Activated CD8-positive, alpha-beta T cell treated with anti-CD3 and anti-CD28 coated beads for 36 hours (primary cell): ENCODE measurements at regions not wholly inside any gene's neighbourhood (a gene's known extent, or its start where the extent isn't known, plus 50 kb on each side); places are given as distances from the start of the nearest gene placed in this dataset.

Experiments
- ATAC-seq: fragments of 200-7000 bp; cut with Tn5 transposase; one replicate; pipeline ENCODE4 v1.10.0; 2021; ENCODE audit warnings: mild to moderate bottlenecking, moderate library complexity
- CTCF ChIA-PET: fragments of 350-600 bp; sonication (Branson Sonifier 250); formaldehyde crosslinking; loops from one replicate; lab custom pipeline; 2021; ENCODE audit warnings: antibody characterized with exemption; lab: Charles Lee
- POLR2A ChIA-PET: fragments of 350-600 bp; sonication (Branson Sonifier 250); formaldehyde crosslinking; loops from one replicate; lab custom pipeline; 2021; ENCODE audit warnings: antibody characterized with exemption; lab: Charles Lee
- DNase-seq: peaks from one replicate; pipeline ENCODE4 v3.0.0-alpha.2; 2020
- H3K27ac Mint-ChIP-seq: one replicate; pipeline ENCODE4 v1.8.0; 2021; ENCODE audit warnings: mild to moderate bottlenecking, mixed read lengths
- H3K27me3 Mint-ChIP-seq: one replicate; pipeline ENCODE4 v1.8.0; 2021; ENCODE audit warnings: mixed read lengths
- H3K36me3 Mint-ChIP-seq: one replicate; pipeline ENCODE4 v1.8.0; 2021; ENCODE audit warnings: low read depth, mixed read lengths
- H3K4me1 Mint-ChIP-seq: one replicate; pipeline ENCODE4 v1.8.0; 2021; ENCODE audit warnings: low read depth, mixed read lengths
- H3K4me3 Mint-ChIP-seq: one replicate; pipeline ENCODE4 v1.8.0; 2021; ENCODE audit warnings: mild to moderate bottlenecking, moderate library complexity, mixed read lengths
- H3K9me3 Mint-ChIP-seq: one replicate; pipeline ENCODE4 v1.8.0; 2021; ENCODE audit warnings: mixed read lengths
- intact Hi-C: fragments of 100-400 bp; cut with micrococcal nuclease; formaldehyde crosslinking; loops from one replicate; pipeline ENCODE4 v1.10.0; 2022
- TF ChIP-seq, protein P1 (sequence below): fragments of 200-600 bp; IDR thresholded peaks from one replicate; pipeline ENCODE4 v1.8.0; 2022; ENCODE audit warnings: antibody characterized with exemption, mild to moderate bottlenecking

DNA sequence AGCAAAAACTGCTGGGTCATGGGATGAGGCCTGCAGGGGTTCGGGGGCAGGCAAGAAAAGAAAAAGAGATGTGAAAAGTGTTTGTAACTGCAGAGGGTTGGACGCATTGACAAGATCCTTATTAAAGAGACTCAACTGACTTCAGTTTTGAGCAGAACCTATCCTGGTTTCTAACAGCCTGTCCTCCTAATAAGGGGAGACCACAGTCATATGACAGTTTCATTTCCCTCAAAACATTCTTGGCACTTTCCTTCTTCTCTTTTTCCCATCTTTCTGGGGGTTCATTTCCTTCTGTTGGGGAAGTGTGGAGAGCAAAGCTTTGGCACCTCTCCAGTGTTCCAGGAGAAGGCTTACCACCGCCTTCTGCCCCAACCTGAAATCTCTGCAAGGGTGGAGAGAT, 118.5 kb downstream of the MAF start:
- ChIA-PET POLR2A (no interaction called here), CTCF (no interaction called here)
- H3K36me3 Mint-ChIP-seq: no peaks in the 10 kb centered on the region
- H3K4me3 Mint-ChIP-seq: no peak overlapping the region
- TF ChIP-seq, protein P1, sequence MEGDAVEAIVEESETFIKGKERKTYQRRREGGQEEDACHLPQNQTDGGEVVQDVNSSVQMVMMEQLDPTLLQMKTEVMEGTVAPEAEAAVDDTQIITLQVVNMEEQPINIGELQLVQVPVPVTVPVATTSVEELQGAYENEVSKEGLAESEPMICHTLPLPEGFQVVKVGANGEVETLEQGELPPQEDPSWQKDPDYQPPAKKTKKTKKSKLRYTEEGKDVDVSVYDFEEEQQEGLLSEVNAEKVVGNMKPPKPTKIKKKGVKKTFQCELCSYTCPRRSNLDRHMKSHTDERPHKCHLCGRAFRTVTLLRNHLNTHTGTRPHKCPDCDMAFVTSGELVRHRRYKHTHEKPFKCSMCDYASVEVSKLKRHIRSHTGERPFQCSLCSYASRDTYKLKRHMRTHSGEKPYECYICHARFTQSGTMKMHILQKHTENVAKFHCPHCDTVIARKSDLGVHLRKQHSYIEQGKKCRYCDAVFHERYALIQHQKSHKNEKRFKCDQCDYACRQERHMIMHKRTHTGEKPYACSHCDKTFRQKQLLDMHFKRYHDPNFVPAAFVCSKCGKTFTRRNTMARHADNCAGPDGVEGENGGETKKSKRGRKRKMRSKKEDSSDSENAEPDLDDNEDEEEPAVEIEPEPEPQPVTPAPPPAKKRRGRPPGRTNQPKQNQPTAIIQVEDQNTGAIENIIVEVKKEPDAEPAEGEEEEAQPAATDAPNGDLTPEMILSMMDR: no peak
- H3K4me1 Mint-ChIP-seq: no peaks in the 10 kb centered on the region
- H3K27me3 Mint-ChIP-seq: peaks cover 11% of the 10 kb centered on the region
- no peaks in the 10 kb centered on the region for H3K9me3 Mint-ChIP-seq
- no peak overlapping the region for H3K27ac Mint-ChIP-seq
- intact Hi-C loops: no loop called here
- DNase-seq (no peak), ATAC-seq (no peak)

DNA sequence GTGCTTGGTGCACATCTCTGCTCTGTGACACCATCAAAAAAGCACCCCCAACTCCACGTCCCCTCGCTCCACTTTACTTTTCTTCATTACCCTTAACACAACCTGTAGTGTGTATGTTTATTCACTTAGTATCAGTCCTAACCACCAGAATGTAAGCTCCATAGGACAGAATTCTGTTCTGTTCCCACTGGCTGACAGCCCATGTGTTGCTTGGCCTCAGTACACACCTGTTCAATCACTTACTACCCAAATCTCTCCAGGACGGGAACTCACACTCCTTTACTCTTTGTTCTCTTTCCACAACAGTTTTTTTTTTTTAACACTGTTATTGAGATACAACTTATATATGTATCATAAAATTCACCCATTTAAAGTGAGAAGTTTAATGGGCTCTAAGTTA, 119.6 kb downstream of the MAF start:
- peaks cover 11% of the 10 kb centered on the region for H3K27me3 Mint-ChIP-seq
- H3K4me3 Mint-ChIP-seq: no peak overlapping the region
- ATAC-seq (no peak), DNase-seq (no peak)
- TF ChIP-seq, protein P1: no peak
- no peak overlapping the region for H3K27ac Mint-ChIP-seq
- CTCF ChIA-PET: no interaction called here
- no peaks in the 10 kb centered on the region for H3K4me1 Mint-ChIP-seq
- POLR2A ChIA-PET: no interaction called here
- intact Hi-C loops: no loop called here
- no peaks in the 10 kb centered on the region for H3K36me3 Mint-ChIP-seq
- no peaks in the 10 kb centered on the region for H3K9me3 Mint-ChIP-seq

DNA sequence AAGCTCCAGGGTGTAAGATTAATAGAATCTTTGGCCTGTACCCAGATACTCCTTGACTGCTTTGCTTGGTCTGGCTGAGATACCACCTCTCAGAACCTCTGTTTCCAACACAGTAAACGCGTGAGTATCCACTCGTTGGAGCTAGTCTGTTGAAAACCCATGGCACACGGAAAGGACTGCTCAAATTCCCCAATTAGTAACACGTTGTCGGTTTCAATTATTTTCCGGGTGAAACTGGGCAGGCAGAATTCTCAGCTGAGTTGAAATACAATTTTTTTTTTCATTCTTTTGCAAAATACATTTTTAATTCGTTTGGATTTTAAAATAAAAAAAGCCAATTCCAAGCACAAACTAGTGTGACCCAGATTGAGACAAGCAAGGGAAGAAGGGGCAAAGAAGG, 120.5 kb downstream of the MAF start:
- no peaks in the 10 kb centered on the region for H3K36me3 Mint-ChIP-seq
- ChIA-PET CTCF (no interaction called here), POLR2A (no interaction called here)
- H3K9me3 Mint-ChIP-seq: no peaks in the 10 kb centered on the region
- TF ChIP-seq, protein P1: no peak
- ATAC-seq (no peak), DNase-seq (no peak)
- H3K4me3 Mint-ChIP-seq: no peak overlapping the region
- H3K27me3 Mint-ChIP-seq: peaks cover 11% of the 10 kb centered on the region
- intact Hi-C loops: no loop called here
- H3K27ac Mint-ChIP-seq: no peak overlapping the region
- no peaks in the 10 kb centered on the region for H3K4me1 Mint-ChIP-seq

DNA sequence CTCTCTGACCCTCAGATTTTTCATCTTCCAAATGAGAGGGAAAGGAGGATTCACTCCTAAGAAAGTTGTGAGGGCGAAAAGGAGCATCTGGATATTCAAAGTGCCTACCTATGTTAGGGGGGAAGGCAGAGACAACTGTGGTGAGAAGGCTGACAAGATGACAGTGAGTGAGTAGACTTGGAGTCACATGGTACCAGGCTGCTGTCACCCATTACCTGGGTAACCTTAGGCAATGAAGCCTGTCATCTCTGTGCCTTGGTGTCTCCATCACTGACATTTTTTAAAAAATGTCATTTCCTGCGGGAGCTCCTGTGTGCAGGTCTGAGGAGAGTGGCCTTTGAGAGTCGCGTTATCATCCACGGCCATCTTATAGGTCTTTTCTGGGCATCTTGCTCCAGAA, 124.0 kb downstream of the MAF start:
- DNase-seq: no peak
- Mint-ChIP-seq H3K27me3 (peaks cover 6% of the 10 kb centered on the region), H3K4me1 (no peaks in the 10 kb centered on the region), H3K9me3 (no peaks in the 10 kb centered on the region), H3K27ac (no peak overlapping the region), H3K4me3 (no peak overlapping the region), H3K36me3 (no peaks in the 10 kb centered on the region)
- CTCF ChIA-PET: no interaction called here
- POLR2A ChIA-PET: interaction anchor here (0.5 kb wide), 1 partner anchor 777 kb away, joined by 3 read pairs; no protein-coding TSS in a partner anchor
- ATAC-seq: no peak
- TF ChIP-seq, protein P1: no peak
- intact Hi-C loops: no loop called here

DNA sequence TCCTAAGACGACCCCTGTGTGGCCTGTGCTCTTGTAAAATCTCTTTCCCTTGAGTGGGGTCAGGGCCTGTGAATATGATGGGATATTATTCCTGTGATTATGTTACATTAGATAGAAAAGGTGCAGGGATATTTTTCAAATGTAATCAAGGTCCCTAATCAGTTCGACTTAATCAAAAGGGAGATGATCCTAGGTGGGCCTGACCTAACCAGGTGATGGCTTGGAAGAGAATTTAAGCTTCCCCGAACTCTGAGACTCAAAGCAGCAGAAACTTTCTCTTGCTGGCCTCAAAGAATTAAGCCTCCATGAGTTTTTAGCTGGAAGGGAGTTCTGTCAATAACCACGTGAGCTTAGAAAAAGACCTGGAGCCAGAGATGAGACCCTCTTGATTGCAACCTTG, 124.7 kb downstream of the MAF start:
- Mint-ChIP-seq H3K27ac (no peak overlapping the region), H3K4me1 (no peaks in the 10 kb centered on the region), H3K27me3 (peaks cover 5% of the 10 kb centered on the region), H3K36me3 (no peaks in the 10 kb centered on the region), H3K9me3 (no peaks in the 10 kb centered on the region), H3K4me3 (no peak overlapping the region)
- TF ChIP-seq, protein P1: no peak
- DNase-seq (no peak), ATAC-seq (no peak)
- intact Hi-C loops: no loop called here
- ChIA-PET POLR2A (no interaction called here), CTCF (no interaction called here)
